HG02870 (cell line): ENCODE measurements at regions not wholly inside any gene's neighbourhood (a gene's known extent, or its start where the extent isn't known, plus 50 kb on each side); places are given as distances from the start of the nearest gene placed in this dataset.
A peak's percentile ranks its signal among the peaks of the same experiment; 100 is the strongest.

ENCODE experiments used
- ATAC-seq: cut with Tn5 transposase; IDR thresholded peaks from one replicate; pipeline ENCODE4 v1.9.1; 2021; ENCODE audit warnings: mild to moderate bottlenecking, moderate library complexity; ENCODE audit not compliant: unreplicated experiment

DNA sequence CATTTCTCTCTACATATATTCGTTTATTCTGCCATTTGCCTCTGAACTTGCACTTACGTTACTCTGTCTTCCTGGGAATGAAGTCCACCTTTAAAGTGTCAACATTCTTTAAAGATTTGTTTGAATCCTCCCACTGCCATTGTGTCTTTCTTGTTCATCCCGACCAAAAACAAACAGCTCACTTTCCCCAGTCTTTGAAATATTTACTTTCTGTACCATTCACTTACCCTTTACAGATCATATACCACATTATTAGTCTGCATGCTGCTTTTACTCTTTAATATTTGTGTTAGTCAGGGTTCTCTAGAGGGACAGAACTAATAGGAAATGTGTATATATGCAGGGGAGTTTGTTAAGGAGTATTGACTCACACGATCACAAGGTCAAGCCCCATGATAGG is 176.6 kb upstream of the STARD13 start:
- no peak for ATAC-seq

DNA sequence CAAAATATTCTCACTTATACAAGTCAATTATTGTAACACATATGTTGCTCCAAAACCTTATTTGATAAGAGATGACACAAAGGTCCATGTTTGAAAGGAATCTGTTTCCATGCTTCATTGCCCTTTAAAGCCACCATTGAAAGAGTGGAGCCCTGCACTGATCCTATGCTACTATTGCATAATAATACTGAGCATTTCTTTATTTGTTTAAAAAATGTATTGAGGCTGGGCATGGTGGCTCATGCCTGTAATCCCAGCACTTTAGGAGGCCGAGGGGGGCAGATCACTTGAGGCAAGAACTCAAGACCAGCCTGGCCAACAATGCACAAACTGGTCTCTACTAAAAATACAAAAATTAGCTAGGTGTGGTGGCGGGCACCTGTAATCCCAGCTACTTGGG is 178.8 kb upstream of the STARD13 start:
- no peak for ATAC-seq

DNA sequence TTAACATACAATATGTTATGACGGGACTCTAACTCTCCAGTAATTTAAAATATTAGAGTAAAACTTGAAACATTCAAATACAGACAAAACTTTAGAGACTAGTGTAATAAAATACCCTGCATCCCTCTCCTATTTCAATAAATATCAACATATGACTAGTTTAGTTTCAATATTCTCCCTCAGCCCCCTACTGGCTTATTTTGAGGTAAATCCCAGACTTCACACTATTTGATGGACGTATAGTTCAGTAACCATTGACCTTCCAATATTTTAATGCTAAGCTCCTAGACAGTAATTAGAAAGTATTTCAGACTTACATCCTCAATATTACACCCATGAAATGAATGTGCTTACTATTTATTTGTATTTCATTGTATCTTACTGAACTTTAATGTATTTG is 180.7 kb upstream of the STARD13 start:
- no peak for ATAC-seq

DNA sequence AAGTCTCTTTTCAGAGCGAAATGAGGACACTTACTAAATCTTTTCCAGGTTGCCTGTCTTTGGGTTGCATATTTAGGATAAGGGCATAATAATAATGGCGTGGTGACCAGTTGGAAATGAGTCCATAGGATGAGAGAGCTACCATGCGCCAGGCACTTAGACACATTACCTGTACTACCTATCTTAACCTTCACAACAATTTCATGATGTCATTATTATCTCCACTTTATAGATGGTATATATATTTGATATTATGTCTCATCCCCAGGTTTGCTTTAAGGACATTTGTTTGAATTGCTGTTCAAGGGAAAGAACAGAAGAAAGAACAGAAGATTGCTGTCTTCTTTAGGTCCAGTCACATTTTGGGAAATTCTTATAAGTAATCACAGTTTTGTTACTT is 182.0 kb upstream of the STARD13 start:
- ATAC-seq = no peak

DNA sequence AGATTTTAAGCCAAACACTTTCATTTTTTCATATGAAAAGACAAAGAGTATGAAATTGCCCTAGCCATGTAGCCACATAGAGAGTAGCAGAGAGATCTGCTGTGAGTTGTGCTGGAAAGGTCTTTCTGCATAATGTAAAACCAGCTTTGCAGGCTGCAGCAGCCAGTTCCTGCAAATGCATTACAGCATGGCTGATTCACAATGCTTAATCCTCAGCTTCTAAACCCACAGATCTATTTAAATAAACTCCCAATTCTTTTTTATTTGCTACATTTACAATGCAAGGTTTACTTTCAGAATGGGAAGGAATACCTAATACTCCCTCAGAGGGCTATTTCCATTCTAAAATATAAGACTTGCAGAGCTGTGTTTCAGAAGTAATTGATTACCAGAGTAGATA is 185.6 kb upstream of the STARD13 start:
- no peak for ATAC-seq

DNA sequence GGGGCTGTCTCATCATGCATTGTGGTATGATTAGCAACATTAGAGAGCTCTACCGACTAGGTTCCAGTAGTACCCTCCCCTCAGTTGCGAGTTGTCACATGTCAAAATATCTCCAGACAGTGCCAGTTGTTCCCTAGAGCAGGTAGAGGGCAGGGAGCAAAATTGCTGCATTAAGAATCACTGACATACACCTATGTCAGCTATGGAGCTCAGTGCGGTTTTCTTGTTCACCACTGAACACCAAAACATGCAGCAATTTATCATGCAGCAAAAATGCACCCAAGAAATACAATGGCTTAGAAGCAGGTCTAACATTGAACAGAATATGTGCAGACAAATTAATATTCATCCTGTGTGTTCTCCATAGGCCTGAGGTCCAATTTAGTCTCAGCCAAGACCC is 186.9 kb upstream of the STARD13 start:
- no peak for ATAC-seq

DNA sequence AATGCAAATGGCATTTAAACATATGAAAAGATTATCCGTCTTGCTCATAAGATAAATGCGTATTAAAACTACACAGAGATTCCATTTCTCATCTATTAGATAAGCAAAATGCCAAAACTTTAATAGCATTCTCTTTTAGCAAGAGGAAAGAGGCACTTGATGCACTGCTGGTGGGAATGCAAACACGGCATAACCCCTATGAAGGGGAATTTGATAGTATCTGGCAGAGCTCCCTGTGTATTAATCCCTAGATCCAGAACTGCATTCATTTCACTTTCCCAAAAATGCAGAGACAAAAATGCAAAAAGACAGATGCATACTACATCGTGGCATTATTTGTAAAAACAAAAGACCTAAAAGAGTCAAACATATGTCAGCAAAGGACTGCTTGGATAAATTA is 193.6 kb upstream of the STARD13 start:
- no peak for ATAC-seq

DNA sequence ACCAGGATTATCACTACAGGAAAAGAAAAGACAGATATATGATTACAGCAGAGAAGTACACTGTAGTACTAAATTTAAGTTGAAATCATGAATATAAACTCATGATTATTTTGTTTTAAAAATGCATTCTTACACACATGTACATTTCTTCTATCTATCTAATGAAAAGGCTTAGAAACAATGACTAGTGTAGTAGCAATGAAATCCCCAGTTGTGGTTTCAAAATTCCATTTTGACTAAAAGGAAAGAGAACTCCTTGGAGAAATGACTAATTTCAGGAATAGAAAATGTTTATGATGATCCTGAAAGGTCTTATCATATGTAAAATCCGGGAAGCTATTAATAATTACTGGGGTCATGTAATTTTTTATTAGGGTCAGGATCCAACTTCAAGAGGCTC is 195.0 kb upstream of the STARD13 start:
- no peak for ATAC-seq

DNA sequence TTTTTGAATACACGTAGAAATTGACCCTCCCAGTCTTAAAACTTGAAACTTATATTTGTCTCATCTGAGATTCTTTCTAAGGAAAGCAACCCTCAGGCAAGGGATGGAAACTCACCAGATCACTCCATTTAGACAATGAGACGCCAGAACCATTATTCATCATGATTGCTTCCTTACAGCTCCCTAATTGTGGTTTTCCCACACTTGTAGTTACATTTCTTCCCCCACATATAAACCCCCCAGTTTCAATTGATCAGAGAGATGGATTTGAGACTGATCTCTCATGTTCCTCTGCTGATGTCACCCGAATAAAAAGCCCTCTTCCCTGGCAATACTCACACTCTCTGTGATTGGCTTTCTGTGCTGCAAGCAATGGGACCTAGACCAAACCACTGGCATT is 197.9 kb upstream of the STARD13 start:
- no peak for ATAC-seq

DNA sequence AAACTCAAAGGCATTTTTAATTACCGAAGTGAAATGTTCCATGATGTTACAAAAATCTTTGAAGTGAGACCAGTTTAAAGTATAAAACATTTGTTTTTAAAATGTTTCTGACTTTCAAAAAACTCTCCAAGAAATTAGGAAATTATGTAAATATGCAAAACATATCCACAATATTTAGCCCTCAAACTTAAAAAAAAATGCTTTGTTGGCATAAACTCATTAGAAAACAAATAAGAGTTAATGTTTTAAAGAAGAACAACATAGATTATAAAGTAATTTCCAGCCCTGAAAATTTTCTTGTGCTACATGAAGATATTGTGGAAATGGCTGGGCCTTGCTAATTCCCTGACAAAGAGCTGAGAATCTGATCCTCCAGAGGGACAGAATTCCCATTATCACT is 199.7 kb upstream of the STARD13 start:
- no peak for ATAC-seq

DNA sequence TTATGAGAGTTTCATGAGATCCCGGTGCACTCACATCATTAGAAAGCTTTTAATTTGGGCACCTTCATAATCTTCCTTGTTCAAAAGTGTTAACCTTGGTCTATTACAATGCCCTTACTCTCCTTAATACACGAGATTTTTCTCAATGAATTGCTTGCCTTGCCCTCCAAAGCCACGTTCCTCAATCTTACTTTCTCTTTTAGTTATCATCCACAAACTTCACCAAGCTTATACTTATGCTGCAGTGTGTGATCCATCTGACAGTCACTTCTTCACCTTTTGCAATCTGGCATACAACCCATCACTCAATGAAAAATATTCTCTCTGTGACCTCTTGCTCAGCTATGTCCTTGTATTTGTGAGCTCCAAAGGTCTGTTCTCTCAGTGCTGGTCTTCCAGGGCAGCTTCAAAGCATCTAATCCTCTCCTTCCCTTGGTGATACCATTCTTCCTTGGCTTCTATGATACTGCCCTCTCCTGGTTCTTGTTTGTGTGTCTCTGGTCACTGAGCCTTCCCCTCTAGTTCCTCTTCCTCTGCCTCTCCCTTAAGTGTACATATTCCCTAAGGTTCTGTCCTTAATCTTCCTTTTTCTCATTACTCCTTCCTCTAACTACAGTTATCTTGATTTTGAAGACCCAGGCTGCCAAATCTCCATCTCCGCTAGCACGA is 202.2 kb upstream of the STARD13 start:
- peak; percentile 62 for ATAC-seq

DNA sequence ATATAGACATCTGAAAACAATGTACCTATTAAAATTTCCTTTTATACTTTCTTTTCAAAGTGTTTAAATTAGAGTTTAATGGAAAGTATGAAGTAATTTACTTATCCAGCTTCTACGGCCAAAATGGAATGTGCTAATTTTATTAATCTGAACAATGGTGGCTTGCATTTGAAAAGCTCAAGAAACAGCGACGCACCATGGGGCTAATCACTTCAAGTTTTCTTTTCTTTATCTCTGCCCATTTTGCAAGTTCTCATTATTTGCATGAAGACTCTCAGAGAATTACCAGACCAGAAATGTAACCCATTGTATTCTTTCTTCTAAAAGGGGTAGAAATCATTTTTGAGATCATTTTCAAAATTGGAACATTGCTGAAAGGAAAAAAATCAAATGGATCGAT is 204.0 kb upstream of the STARD13 start:
- no peak for ATAC-seq

DNA sequence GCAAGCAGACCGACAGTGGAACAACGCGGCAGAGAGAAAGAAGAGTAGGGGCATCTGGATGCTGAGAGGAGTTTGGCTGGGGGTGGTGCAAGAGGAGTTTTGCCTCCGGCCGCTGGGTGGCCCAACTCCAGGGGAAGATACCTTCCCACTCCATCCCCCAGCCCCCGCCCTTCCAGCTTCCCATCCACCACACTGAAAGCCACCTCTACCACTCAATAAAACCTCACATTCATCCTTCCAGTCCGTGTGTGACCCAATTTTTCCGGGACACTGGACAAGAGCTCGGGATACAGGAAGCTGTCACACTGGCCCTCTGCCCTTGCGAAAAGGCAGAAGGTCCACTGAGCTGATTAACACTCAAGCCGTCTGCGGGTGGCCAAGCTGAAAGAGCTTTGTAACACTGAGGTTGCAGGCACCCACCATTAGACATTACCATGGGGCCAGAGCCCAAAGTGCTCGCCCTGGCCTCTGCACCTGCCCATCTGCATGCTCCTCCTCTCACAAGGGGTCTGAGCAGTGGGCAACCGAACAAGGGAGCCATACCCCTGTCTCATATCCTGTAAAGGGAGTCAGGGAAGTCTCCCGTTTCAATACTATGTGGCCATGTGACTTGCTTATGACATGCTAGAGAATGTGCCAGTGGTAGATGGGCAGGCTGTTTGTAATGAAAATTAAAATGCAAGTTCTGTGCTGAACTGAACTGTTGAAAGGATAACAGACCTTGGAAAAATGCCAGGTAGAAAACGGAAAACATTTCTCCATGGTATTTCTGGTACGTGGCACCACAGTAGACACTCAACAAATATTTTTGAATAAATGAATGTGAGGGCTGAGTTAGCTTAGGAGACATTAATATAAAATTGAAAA is 205.1 kb upstream of the STARD13 start:
- ATAC-seq = no peak

DNA sequence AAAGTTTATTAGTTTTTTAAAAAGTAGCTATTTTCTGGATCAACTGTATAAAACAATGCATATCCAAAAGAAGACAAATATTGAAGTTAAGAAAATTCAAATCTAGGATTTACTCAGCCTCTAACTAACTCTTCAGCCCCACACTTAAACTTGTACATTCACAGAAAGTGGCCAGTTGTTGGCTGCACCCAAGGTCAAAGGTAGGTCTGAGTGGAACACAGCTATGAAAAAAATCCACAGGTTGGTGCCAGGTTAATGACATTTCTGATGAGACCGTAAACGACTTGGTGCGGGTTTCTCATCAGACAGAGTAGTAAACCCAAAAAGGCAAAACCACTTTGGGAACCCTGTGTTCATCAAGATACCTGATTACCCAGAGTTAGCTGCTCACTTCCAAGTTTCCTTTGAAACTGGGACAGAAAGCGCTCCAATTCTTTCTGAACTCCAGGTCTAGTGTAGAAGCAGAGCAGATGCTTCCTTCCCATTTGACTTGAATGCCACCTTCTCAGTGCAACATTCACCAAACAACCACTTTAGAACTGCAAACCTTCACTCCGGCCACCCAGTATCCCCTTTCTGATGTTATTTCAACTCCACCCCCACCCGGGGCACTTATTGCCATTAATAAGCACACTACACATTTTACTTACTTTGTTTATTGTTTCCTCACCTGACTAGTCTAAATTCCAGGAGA is 208.3 kb upstream of the STARD13 start:
- no peak for ATAC-seq

DNA sequence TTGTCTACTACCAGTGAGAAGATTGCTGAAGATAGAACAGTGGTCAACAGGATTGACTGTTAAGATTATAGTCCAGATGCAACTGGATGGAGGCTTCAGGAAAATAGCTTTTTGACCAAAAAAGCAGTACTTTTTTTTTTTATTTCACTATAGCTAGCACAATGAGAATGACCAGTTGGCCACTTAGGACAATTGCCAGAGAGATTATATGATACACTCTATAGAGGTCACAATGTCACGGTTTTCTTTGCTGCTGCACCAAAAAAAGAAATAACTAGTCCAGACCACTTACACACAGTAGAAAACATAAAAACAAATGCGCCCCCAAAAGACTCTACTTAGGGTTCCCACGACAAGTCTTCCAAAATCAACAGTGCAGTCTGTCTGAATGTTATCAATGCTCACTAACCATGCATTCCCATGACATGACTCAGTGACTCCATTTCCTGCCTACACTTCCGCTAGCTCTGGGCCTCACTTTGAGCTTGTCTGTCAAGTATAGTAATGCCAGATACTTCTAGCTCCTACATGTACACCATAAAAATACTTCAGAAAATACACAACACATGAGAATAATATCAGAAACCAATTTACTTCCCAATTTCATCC is 209.1 kb upstream of the STARD13 start:
- ATAC-seq = no peak

DNA sequence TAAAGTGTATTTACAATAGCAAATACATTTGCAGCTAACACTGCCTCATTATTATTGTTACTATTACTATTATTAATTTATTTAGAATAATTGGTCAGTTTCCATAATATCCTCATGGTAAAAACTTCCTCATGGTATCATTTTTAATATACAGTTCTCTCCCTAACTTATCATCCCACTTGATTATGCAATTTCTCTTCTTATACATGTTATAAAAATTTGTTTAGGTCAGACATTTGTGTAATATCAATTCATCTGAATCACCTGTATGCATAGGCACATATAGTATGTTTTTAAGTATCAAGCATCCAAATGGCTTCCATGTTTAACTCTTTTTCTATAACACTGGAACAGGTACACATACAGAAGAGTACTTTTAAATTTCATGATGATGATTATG is 210.8 kb upstream of the STARD13 start:
- ATAC-seq = no peak

DNA sequence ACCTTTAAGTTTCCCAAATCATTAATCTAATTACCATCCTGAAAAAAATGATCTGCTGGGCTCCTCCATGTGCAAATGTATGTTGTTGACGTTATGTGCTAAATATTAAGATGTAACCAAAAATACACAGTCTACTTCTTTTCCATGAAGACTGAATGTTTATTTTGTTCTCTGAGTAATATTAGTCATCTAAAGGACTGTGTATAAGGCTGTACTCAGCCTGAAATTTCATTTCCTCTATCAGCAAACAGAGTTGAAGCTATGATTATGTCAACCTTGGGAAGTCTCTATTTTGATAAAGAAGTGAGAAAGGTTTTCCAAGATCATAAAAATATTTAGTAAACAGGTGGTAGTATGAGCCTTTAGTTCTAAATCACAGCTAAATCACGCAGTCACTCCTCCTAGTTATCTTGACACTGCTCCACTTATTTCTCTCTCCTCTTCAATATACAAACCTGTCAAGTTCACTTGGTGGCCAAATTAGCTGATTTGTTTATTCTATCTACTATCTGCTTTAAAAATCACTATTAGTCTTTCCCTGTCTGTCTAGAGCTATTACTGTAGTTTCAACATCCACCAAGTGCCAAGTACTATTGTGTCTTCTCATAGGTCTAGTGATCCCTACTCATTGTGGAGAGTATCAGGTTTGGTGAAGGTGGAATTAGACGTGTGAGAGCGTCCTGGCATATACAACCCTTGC is 211.7 kb upstream of the STARD13 start:
- no peak for ATAC-seq

DNA sequence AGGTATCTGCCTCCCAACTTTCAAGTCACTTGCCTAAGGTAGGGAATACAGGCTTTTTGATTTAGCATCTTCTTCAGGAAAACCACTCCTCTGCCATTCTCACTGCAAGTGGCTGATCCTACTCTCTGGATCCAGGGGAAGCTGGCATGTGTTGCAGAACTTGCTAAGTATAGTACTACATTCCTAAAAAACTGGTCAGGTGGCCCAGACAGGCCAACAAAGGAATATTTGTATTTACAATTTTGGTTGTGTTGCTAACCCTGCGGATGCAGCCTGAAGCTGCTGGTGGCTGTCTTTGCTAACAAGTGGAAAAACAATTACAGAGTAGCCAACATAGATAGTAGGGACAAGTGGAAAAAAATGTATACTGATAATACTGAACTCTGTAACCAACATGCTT is 222.5 kb upstream of the STARD13 start:
- ATAC-seq = no peak

DNA sequence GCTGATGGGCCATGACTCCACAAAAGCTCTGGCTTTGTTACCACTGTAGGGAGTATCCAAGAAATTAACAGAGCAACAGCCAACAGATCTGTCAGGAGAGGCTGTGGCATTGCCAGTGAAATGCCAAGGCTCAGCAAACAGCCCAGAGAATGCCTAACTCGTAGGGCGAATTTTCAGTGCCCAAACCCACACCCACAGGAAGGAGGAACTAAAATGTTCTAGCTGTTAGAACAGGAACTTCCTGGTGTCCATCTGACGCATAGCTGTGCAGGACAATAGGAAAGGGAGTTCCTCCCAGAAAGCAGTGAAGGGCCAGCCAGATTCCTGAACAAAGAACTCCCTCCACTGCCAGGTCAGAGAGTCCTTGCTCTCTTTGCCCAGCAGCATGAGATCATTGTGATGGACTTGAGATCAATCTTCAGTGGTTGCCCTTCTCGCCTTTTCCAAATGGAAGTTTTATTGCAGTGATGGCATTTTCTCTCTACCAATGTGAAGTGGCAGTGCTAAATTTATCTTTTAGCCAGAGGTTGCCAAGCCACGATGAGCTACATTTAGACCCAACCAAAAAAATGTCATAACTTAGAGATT is 224.2 kb upstream of the STARD13 start:
- no peak for ATAC-seq

DNA sequence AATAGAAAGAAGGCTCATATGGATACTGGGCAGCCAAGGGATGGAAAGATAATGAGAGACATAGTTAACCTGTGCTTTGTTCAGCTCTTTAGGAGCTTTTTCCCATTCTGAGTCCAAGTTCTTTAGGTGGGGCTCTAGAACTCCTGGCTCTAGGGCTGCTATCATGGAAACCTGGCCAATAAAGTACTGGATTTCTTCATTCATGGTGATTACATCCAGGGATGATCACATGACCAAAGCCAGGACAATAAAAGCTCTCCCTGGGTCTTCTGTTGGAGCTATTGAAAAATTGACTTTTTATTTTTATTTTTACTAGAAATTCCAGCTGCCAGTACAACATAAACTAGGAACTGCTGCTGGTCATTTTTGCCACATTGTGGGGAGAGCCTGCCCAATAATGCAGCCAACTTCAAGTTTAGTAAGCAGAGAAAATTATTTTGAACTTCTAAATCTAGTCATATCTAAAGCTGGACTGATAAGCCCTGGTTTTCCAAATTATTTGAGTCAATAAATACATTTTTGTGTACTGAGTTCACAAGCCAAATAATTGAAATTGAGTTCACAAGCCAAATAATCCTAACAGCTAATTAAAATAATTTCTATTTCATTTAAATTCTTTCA is 224.9 kb upstream of the STARD13 start:
- no peak for ATAC-seq
